MM.1S (cell line): ENCODE measurements at regions not wholly inside any gene's neighbourhood (a gene's known extent, or its start where the extent isn't known, plus 50 kb on each side); places are given as distances from the start of the nearest gene placed in this dataset.

Experiments used
- DNase-seq: peaks from one replicate; pipeline ENCODE4 v3.0.0-alpha.2; 2015
- H2AFZ ChIP-seq: fragments of 300-600 bp; sonication (generic); 2 replicates; pipeline ENCODE4 v1.6.0; 2016; ENCODE audit warnings: antibody characterized with exemption, low read length
- H3F3A ChIP-seq: fragments of 300-600 bp; sonication (generic); 2 replicates; pipeline ENCODE4 v1.6.1; 2016; ENCODE audit warnings: mild to moderate bottlenecking, antibody characterized with exemption, low read length, moderate library complexity, mixed read lengths; ENCODE audit not compliant: insufficient read depth
- H3K27ac ChIP-seq: fragments of 300-600 bp; sonication (generic); 2 replicates; pipeline ENCODE4 v1.5.1; 2016; ENCODE audit warnings: mild to moderate bottlenecking, low read length
- H3K27me3 ChIP-seq: fragments of 300-600 bp; sonication (generic); replicated peaks from 2 replicates; pipeline ENCODE4 v1.6.0; 2016; ENCODE audit warnings: low read length; ENCODE audit not compliant: insufficient read depth
- H3K36me3 ChIP-seq: fragments of 300-600 bp; sonication (generic); replicated peaks from 2 replicates; pipeline ENCODE4 v1.6.1; 2016; ENCODE audit warnings: mild to moderate bottlenecking, low read length, mixed read lengths; ENCODE audit not compliant: insufficient read depth
- H3K4me1 ChIP-seq: fragments of 300-600 bp; sonication (generic); 2 replicates; pipeline ENCODE4 v1.6.1; 2016; ENCODE audit warnings: low read length, mixed read lengths
- H3K4me2 ChIP-seq: fragments of 300-600 bp; sonication (generic); 2 replicates; pipeline ENCODE4 v1.6.0; 2016; ENCODE audit warnings: low read depth, low read length
- H3K4me3 ChIP-seq: fragments of 300-600 bp; sonication (generic); 2 replicates; pipeline ENCODE4 v1.5.1; 2016; ENCODE audit warnings: low read length, mixed read lengths
- H3K79me2 ChIP-seq: fragments of 300-600 bp; sonication (generic); 2 replicates; pipeline ENCODE4 v1.6.1; 2016; ENCODE audit warnings: mixed run types, low read length, mixed read lengths
- H3K9ac ChIP-seq: fragments of 300-600 bp; sonication (generic); 2 replicates; pipeline ENCODE4 v1.6.1; 2016; ENCODE audit warnings: low read length, mixed read lengths
- H3K9me2 ChIP-seq: fragments of 300-600 bp; sonication (generic); replicated peaks from 2 replicates; pipeline ENCODE4 v1.6.1; 2016; ENCODE audit warnings: mild to moderate bottlenecking, low read length, mixed read lengths; ENCODE audit not compliant: insufficient read depth
- H3K9me3 ChIP-seq: fragments of 300-600 bp; sonication (generic); replicated peaks from 2 replicates; pipeline ENCODE4 v1.6.1; 2016; ENCODE audit warnings: mild to moderate bottlenecking, low read length, mixed read lengths; ENCODE audit not compliant: insufficient read depth
- H4K20me1 ChIP-seq: fragments of 300-600 bp; sonication (generic); 2 replicates; pipeline ENCODE4 v1.6.1; 2016; ENCODE audit warnings: mild to moderate bottlenecking, low read length, moderate library complexity, mixed read lengths; ENCODE audit not compliant: insufficient read depth
- CTCF ChIP-seq: fragments of 300-600 bp; sonication (generic); IDR thresholded peaks from 2 replicates; pipeline ENCODE4 v1.5.1; 2016; ENCODE audit warnings: antibody characterized with exemption, low read length, mixed read lengths
- EZH2 ChIP-seq: fragments of 300-600 bp; sonication (generic); optimal IDR thresholded peaks from 2 replicates; pipeline ENCODE3; 2017; ENCODE audit warnings: low read depth, mild to moderate bottlenecking, antibody characterized with exemption, low read length, mixed read lengths
- EZH2phosphoT487 ChIP-seq: fragments of 300-600 bp; sonication (generic); IDR thresholded peaks from 2 replicates; pipeline ENCODE4 v1.6.1; 2018; ENCODE audit warnings: antibody characterized with exemption, low read length

GRCh38 chr7:32155712-32156111, 85.5 kb upstream of the PDE1C start:
- Histone ChIP-seq H2AFZ (no peak overlapping the region), H3K4me1 (no peaks in the 10 kb centered on the region), H3F3A (no peaks in the 10 kb centered on the region), H3K27ac (no peak overlapping the region), H3K36me3 (no peaks in the 10 kb centered on the region), H3K9me3 (no peaks in the 10 kb centered on the region), H3K27me3 (no peaks in the 10 kb centered on the region), H3K4me2 (no peak overlapping the region), H4K20me1 (no peaks in the 10 kb centered on the region), H3K9ac (no peak overlapping the region), H3K79me2 (no peaks in the 10 kb centered on the region), H3K4me3 (no peak overlapping the region), H3K9me2 (no peaks in the 10 kb centered on the region)
- no peak for DNase-seq
- TF ChIP-seq CTCF (no peak), EZH2 (no peak), EZH2phosphoT487 (no peak)

DNA sequence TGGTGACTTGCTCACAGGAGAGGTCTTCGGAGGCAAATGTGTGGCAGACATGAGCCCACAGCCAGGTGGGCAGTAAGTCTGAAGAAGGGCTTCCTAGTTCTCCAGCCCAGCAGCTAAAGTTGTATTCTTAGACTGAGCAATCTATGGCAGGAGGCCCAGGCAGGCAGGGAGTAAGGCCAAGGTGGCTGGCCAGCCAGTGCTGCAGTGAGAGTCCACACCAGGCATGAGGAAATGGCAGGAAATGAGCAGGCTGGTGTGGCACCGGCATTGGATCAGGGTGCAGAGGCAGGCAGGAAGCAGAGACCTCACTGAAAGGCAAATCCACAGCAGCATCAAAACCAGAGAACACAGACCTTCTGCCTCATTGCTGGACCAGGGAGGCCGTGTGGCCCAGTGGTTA, 84.6 kb upstream of the PDE1C start:
- Histone ChIP-seq H3K4me1 (no peaks in the 10 kb centered on the region), H4K20me1 (no peaks in the 10 kb centered on the region), H2AFZ (no peak overlapping the region), H3K27ac (no peak overlapping the region), H3K9ac (no peak overlapping the region), H3K79me2 (no peaks in the 10 kb centered on the region), H3K4me3 (no peak overlapping the region), H3K27me3 (no peaks in the 10 kb centered on the region), H3K9me3 (no peaks in the 10 kb centered on the region), H3K4me2 (no peak overlapping the region), H3K36me3 (no peaks in the 10 kb centered on the region), H3F3A (no peaks in the 10 kb centered on the region), H3K9me2 (no peaks in the 10 kb centered on the region)
- TF ChIP-seq EZH2phosphoT487: no peak
- TF ChIP-seq EZH2: no peak
- TF ChIP-seq CTCF: no peak
- DNase-seq: no peak

DNA sequence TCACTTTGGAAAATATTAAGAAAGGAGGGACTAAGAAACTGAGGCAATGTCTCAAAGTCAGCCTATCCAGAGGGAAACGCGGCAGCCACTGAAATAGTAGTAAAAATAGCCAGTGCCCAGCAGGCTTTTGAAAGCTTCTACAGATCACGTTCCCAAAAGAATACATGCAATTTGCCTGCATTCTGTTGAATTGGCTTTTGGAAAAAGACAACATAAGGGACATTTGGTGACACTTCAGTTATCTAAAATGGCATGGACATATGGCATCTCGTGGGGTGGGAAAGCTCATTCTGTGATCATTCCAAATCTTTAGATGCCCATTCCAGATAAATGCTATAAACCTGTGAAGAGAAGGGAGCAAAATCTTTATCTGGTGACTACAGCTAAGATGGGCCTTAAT, 82.8 kb upstream of the PDE1C start:
- no peak overlapping the region for H3K9ac ChIP-seq
- no peak overlapping the region for H2AFZ ChIP-seq
- DNase-seq: no peak
- H3K9me3 ChIP-seq: no peaks in the 10 kb centered on the region
- no peak for TF ChIP-seq EZH2
- TF ChIP-seq EZH2phosphoT487: no peak
- TF ChIP-seq CTCF: no peak
- no peak overlapping the region for H3K4me3 ChIP-seq
- H3K9me2 ChIP-seq: no peaks in the 10 kb centered on the region
- no peak overlapping the region for H3K27ac ChIP-seq
- H3K4me2 ChIP-seq: no peak overlapping the region
- H3K36me3 ChIP-seq: no peaks in the 10 kb centered on the region
- no peaks in the 10 kb centered on the region for H4K20me1 ChIP-seq
- H3F3A ChIP-seq: no peaks in the 10 kb centered on the region
- no peaks in the 10 kb centered on the region for H3K4me1 ChIP-seq
- no peaks in the 10 kb centered on the region for H3K27me3 ChIP-seq
- H3K79me2 ChIP-seq: no peaks in the 10 kb centered on the region
